GM21515 (cell line): ENCODE measurements at regions not wholly inside any gene's neighbourhood (a gene's known extent, or its start where the extent isn't known, plus 50 kb on each side); places are given as distances from the start of the nearest gene placed in this dataset.
A peak's percentile ranks its signal among the peaks of the same experiment; 100 is the strongest.
"Not testable (repeated sequence)": the region's sequence is repeated elsewhere in the genome, so short reads cannot be mapped to it uniquely, and the experiment has no call there.

Experiments
- ATAC-seq: cut with Tn5 transposase; IDR thresholded peaks from one replicate; pipeline ENCODE4 v1.9.1; 2021; ENCODE audit not compliant: unreplicated experiment

GRCh38 chr6:158886346-158886977 lies 67.3 kb upstream of the EZR start:
- ATAC-seq = not testable (repeated sequence)

- not testable (repeated sequence) for ATAC-seq
Measured at GRCh38 chr6:158881884-158882283, 62.7 kb upstream of the EZR start.

GRCh38 chr6:158881276-158881675 lies 62.1 kb upstream of the EZR start:
- ATAC-seq = not testable (repeated sequence)

DNA sequence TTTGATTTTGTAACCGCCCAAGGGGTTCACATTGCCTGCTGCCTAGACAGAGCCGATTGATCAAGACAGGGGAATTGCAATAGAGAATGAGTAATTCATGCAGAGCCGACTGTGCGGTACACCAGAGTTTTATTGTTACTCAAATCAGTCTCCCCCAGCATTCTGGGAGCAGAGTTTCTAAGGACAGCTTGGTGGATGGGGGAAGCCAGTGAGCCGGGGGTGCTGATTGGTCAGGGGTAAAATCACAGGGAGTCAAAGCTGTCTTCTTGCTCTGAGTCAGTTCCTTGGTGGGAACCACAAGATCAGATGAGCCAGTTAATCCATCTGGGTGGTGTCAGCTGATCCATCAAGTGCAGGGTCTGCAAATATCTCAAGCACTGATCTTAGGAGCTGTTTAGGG lies 60.0 kb upstream of the EZR start:
- ATAC-seq = no peak

GRCh38 chr6:158877716-158878115 lies 58.5 kb upstream of the EZR start:
- ATAC-seq = no peak

DNA sequence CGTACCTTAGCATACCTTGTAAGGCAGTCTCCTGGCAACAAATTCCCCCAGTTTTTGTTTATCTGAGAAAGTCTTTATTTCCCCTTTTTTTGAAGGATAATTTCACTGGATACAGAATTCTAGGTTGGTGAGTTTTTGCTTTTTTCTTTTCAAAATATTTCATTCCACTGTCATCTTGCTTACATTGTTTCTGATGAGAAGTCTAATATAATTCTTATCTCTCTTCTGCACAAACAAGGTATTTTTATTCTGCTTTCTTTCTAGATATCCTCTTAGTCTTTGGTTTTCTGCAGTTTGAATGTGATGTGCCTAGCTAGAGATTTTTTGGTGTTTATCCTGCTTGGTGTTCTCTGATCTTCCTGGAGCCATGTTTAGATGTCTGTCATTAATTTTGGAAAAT lies 57.7 kb upstream of the EZR start:
- no peak for ATAC-seq

DNA sequence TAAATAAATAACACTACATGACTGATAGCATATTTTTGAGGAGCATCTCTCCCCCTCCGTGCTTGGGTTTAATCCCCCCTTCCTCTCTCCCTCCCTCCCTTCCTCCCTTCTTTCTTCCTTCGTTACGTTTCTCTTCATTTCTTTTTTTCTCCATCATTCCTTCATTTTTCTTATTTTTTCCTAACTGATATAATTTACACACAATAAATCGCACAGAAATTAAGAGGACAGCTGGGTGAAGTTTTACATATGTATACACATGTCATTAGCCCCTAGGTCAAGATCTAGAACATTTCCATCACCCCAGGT lies 51.4 kb upstream of the EZR start:
- no peak for ATAC-seq

DNA sequence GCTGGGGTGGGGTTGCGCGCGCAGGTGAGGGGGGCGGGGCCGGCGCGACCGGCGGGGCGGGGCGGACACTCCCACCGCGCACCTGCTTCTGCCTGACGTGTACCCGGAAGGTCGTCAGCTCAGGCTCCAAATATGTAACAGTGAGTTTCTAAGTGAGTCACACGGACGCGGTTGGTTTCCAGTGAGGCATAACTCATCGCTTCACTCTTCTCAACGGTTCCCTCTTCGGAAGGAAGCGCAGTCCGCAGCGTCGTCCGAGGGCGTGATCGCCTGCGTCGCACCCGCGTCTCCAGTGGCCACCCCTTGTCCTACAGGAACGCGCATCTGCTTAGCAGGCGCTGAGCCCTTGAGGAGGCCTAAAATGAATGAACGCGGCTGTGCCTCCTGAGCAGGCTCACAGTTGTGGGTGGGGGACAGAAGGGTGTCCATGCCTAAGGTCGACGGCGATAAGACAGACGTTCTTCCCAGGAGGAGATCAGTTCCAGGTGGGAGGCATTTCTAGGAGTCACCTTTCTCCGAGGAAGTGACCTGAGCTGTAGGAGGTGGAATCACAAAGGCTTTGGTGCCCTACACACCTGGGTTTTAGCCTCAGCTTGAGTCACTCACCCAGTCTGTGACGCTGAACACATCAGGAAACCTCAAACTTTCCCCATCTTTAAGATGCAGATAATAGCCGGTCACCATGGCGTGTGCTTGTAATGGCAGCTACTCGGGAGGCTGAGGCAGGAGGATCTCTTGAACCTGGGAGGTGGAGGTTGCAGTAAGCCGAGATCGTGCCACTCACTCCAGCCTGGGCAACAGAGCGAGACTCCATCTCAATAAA lies 50.9 kb upstream of the EZR start:
- ATAC-seq = peak; percentile 95

DNA sequence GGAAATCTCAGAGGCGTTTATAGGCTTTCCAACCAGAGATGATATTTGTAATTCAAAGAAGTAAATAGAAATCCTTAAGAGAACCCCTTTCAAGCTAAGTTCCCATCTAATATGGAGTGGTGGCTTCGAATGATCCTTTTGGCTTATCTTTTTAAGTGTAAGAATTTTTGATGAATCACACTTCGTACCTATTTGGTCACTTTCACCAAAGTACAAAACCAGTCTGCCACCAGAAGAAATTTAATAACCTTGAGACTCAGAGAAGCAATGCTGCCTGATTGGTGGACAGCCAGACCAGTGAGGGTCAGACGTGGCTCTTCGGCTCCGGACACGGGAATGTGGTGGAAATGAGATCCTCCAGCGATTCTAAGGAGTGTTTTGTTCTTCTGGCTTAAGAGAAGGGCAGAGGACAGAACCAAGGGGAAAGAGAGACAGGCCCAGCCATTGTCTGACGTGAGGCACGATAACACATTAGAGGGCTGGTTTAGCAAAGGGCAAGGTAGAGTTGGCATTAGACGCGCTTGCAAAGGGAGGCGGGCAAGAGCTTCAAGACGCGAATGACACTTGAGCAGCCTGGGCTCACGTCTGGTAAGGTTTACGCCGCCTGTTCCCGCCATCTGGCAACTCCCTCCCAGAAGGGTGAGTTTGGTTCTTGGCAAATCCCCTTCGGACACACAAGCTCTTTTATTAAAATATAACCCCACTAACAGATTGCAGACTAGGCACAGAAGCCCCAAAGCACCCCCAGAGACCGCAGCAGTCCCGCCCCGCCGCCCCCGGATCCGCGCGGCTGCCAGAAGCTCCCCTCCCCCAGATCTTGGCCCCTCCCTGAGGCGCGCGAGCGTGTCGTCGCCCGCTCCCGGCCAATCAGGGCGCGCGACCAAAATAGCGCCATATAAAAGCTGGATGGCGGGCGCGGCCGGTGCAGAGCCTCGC lies 50.0 kb upstream of the EZR start:
- no peak for ATAC-seq
